Dedifferentiated amniotic fluid mesenchymal stem cell (primary cell): ENCODE measurements at regions not wholly inside any gene's neighbourhood (a gene's known extent, or its start where the extent isn't known, plus 50 kb on each side); places are given as distances from the start of the nearest gene placed in this dataset.

ENCODE experiments used
- DNase-seq: peaks from one replicate; pipeline ENCODE4 v3.0.0-alpha.2; 2016; ENCODE audit errors: extremely low spot score

GRCh38 chr5:158369241-158369640 is 510.3 kb upstream of the CLINT1 start:
- DNase-seq: no peak

- no peak for DNase-seq
Measured at GRCh38 chr5:158368686-158369085, 509.7 kb upstream of the CLINT1 start.

- no peak for DNase-seq
Measured at GRCh38 chr5:158364367-158364766, 505.4 kb upstream of the CLINT1 start.

- no peak for DNase-seq
Measured at GRCh38 chr5:158354958-158355357, 496.0 kb upstream of the CLINT1 start.

- no peak for DNase-seq
Measured at GRCh38 chr5:158351485-158352125, 492.7 kb upstream of the CLINT1 start.

DNA sequence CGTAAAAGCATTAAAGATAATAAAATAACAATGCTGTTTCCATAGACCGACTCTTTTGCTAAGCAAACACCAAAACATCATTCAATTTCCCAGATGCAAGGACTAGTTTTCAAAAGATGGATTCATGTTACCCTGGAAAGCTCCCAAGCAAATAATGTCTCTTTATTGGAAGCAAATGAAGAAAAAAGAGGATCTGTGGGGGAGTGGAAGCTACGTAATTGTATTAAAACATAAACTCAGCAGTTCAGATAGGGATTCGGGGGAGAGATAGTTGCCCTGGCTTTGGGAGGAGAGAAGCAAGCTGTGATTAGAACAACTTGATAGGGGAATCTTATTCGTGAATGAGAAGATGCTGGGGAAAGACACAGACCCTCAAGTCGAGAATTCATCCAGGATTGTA is 491.0 kb upstream of the CLINT1 start:
- no peak for DNase-seq

GRCh38 chr5:158344376-158344775 is 485.4 kb upstream of the CLINT1 start:
- no peak for DNase-seq

DNA sequence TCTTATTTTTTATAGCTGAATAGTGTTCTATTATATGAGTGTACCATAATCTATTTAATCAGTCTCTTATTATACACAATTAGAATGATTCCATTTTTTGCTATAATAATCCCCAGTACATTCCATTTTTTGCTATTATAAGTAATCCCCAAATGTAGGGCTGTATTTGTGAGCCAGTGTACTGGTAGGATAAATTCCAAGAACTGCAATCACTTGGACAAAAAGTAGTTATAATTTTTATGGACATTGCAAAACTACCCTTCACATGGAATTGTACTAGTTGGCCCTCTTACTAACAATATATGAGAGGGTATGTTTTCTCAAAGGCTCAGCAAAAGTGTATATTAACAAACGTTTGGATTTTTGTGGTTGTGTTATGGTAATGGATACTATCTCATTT is 481.7 kb upstream of the CLINT1 start:
- no peak for DNase-seq

GRCh38 chr5:158326256-158326655 is 467.3 kb upstream of the CLINT1 start:
- no peak for DNase-seq

DNA sequence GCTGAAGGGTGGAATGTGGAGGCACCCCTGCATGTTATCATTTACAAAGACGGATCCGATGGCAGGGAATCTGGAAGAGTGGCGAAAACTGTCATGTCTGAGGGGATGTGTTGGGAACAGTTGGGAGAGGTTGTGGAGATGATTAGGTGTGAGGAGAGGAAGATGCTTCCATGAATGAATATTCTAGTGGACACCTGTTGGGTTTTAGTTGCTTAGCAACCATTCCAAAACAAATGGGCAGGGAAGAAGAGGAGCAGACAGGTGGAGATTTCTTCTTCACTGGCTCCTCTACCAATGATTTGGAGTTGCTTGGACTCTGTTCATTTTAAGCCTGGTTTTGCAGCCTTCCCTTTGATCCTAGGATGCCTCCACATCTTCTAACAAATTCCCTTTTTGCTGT is 465.3 kb upstream of the CLINT1 start:
- no peak for DNase-seq

- DNase-seq: no peak
Measured at GRCh38 chr5:158322620-158323019, 463.7 kb upstream of the CLINT1 start.

GRCh38 chr5:158320934-158321333 is 462.0 kb upstream of the CLINT1 start:
- no peak for DNase-seq

DNA sequence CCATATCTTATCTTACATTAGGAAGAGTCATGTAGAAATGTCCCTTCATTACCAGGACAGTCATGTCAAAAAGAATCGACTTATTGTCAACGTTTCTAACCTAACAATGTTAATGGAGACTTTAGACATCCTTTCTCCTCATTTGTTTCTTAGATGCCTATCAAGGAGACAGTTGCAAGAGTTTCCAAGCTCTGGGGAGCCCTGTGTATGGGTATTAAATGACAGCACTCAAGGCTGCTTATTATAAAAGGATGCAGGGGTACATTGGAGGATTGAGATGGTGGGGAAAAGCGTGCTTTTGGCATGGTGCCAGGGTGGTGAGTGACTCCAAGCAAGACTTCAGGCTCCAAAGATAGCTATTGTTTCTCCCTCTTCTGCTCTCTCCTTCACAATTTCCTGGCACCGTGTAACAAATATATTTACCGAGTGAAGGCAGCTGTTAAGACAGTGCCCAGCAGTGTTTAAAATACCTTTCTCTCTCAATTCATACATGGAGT is 461.3 kb upstream of the CLINT1 start:
- no peak for DNase-seq

- no peak for DNase-seq
Measured at GRCh38 chr5:158317507-158317906, 458.6 kb upstream of the CLINT1 start.

DNA sequence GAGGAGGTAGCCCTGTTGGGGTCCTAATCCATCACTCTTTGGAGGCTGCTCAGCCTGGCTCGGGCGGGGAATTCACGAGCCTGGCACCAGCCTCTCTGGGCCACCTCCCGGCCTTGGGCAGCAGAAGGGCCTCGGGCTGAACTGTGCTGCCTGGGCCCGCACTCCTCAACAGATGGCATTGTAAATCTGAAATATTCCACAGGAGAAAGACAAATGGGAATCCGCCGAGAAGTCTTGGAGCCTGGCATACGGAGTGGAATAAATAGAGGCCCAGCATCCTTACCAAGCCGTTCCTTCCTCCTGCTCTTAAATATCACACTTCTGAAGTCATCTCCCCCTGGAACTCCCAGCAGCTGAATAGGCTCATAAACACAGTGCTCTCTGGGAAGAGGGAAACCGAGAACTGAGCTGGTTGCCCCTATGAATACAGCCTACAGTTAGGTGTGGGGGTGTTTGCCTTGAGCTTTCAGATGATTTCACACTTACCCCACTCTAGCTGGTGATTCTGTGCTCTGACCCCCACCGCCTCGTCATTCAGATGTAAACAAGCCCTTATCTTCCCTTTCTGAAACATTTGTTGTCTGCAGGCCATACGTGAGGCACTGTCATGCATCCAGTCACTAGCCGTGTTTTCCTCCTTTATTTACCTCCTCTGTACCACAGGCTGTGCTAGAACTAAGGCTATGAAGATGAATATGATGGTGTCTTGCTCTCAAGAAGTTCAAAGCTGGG is 455.0 kb upstream of the CLINT1 start:
- no peak for DNase-seq

GRCh38 chr5:158313027-158313732 is 454.2 kb upstream of the CLINT1 start:
- no peak for DNase-seq

- DNase-seq: no peak
Measured at GRCh38 chr5:158309088-158309807, 450.3 kb upstream of the CLINT1 start.

GRCh38 chr5:158308429-158309025 is 449.6 kb upstream of the CLINT1 start:
- no peak for DNase-seq

GRCh38 chr5:158305861-158306260 is 446.9 kb upstream of the CLINT1 start:
- DNase-seq: no peak

DNA sequence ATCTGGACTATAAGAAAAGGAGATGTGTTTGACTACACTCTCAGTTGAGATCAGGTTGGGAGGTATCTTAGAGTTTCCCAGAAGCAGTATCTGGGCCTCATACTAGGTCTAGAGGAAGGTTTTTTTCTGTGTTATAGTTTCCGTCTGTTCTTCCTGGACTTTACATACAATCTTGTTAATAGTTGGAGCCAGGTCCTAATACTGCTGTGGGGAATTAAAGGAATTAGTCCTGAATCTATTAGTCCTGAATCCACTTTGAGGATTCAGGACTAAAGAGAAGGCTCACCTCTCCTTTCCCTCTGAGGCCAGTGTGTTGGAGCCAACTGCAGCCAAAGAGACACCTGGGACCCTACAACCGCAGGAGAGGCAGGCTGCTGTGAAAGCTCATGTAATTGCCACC is 445.7 kb upstream of the CLINT1 start:
- DNase-seq: no peak

- DNase-seq: no peak
Measured at GRCh38 chr5:158303883-158304282, 444.9 kb upstream of the CLINT1 start.

DNA sequence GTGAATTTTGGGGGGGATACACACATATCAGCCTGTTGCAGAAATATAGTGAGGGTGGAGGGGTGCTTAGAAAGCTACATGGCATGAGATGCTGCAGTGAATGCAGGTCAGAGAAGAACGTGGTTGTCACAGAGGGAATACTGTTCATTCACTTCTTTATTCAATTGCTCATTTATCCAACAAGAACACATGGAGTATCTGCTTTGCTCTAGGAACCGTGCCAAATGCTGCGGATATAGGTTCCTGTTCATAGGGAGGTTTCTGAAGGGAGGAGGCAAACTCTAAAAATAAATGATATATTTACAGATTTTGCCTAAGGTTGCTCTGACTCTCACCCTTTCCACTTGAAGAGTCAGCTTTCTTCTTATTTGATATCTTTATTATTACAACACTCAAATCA is 444.3 kb upstream of the CLINT1 start:
- no peak for DNase-seq
